Activated CD8-positive, alpha-beta memory T cell treated with anti-CD3 and anti-CD28 coated beads for 36 hours (primary cell): ENCODE measurements at regions not wholly inside any gene's neighbourhood (a gene's known extent, or its start where the extent isn't known, plus 50 kb on each side); places are given as distances from the start of the nearest gene placed in this dataset.
"Not testable (repeated sequence)": the region's sequence is repeated elsewhere in the genome, so short reads cannot be mapped to it uniquely, and the experiment has no call there.

Experiments
- CTCF ChIA-PET: fragments of 350-600 bp; sonication (Branson Sonifier 250); formaldehyde crosslinking; loops from one replicate; lab custom pipeline; 2021; ENCODE audit warnings: antibody characterized with exemption; lab: Charles Lee
- POLR2A ChIA-PET: fragments of 350-600 bp; sonication (Branson Sonifier 250); formaldehyde crosslinking; loops from one replicate; lab custom pipeline; 2021; ENCODE audit warnings: antibody characterized with exemption; lab: Charles Lee

DNA sequence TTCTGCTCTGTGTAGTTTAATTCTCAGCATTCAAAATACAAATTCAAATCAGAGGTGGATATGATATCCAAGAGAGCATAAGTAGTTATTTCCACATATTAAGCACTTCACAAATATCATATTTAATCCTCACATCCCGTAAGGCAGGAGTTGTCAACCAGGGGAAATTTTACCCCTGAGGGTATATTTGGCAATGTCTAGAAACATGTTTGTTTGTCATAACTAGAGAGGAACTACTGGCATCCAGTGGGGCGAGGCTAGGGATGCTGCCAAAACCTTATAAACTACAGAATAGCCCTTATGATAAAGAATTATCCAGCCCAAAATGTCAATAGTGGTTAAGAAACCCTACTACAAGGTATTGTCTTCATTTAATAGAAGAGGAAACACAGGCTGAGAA is 619.4 kb downstream of the SLCO4C1 start:
- ChIA-PET CTCF (no interaction called here), POLR2A (no interaction called here)

DNA sequence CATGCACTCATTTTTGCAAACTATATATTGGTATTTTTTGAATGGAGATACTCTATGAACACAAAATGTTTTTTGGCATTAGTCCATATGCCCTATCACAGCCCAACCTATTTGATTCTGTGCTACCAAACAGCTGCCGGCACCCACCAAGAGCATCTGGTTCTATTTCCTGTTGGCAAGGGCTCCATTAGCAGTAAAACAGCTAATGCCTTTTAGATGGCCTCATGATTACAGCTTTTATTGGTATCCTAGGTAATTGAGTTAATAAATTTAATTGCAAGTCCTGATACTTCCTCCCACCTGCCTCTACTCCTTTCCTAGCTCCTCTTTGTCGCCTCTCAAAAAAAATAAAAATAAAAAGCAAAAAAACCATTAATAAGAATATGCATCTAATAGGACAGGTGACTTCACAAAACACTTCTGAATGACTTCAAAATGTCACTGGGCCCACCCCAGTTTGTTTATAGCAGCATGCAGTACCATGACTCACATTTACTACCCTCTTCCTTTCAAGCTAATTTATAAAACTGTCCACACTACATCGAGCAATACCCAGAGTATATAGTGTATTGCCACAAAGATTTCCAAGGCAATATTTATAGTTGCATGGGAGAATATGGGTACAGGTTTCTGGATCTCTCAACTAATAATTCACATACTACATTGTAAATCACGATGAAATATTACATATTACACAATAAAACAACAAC is 620.4 kb downstream of the SLCO4C1 start:
- CTCF ChIA-PET: no interaction called here
- POLR2A ChIA-PET: no interaction called here

DNA sequence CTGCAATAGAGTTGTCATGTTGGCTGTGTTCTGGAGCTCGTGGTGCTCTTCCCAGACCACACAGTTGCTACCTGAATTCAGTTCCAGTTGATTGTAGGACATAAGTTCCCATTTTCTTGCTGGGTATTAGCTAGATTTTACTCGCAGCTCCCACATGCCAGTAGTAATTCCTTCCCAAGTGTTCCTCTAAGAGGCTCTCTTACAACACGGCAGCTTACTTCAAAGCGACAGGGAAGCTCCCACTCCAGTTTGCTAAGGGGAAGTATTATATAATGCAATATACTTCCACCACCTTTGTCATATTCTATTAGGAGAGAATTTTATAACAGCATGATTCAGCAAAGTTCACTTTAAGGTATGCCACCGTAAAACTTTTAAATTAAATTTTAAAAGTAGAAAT is 623.0 kb downstream of the SLCO4C1 start:
- ChIA-PET CTCF (no interaction called here), POLR2A (no interaction called here)

DNA sequence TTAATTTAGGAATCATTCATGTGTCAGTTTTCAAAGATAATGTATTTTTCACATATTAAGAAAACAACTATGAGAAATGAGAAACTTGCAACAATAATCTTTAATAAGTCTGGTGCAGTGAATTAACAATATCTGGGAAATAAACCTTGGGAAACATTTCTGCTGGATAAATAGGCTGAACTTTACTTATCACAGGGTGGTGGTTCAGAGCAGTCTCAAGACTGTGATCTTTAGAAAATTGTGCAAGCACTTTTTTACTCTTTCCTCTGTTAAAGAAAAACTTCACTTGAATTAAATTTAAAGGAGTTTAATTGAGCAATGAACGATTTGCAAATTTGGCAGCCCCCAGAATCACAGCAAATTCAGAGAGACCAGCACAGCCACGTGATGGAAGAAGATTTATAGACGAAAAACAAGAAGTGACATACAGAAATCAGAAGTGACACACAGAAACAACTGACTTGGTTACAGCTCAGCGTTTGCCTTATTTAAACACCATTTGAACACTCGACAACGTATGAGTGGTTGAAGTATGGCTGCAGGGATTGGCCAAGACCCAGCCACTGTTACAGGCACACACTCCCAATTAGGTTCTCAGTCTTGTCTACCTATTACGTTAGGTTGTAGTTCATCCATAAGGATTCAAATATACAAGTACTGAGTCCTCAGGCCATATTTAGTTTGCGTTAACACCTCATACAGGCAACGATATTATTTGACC is 631.9 kb downstream of the SLCO4C1 start:
- ChIA-PET CTCF (no interaction called here), POLR2A (no interaction called here)

DNA sequence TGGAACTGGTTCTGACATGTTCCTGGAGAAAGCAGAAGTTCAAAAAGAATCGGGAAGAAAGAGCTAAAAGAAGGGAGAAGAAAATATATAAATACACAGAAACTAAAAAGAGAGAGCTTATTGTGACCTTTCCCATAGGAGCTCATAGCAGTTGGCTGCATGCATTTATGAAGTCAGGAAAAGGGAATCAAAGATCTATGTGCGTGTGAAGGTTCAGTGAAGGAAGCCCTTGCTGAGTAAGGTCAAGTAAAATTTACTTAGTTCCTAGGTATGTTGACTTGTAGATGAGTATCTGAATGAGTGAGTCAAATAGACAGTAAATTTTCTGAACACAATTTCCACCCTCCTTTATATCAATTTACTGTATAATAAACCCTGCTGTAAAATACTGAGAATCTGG is 632.5 kb downstream of the SLCO4C1 start:
- POLR2A ChIA-PET: no interaction called here
- CTCF ChIA-PET: no interaction called here

DNA sequence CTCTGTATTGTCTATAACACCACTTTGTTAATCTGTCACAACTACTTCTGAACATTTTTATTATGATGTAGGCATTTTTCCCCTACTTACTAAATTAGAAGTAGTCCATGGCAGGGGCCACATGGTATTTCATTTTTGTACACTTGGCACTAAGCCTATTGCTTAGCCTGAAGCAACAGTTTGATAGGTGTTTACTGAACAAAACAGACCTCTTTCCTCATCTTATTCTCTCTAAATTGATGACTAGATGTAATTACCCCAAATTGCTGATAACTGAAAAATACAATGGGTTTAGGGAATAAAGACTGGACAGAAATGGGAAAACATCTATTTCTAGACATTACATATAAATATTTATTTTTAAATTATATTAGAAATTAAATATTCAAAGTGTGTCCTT is 633.8 kb downstream of the SLCO4C1 start:
- ChIA-PET CTCF (no interaction called here), POLR2A (no interaction called here)

DNA sequence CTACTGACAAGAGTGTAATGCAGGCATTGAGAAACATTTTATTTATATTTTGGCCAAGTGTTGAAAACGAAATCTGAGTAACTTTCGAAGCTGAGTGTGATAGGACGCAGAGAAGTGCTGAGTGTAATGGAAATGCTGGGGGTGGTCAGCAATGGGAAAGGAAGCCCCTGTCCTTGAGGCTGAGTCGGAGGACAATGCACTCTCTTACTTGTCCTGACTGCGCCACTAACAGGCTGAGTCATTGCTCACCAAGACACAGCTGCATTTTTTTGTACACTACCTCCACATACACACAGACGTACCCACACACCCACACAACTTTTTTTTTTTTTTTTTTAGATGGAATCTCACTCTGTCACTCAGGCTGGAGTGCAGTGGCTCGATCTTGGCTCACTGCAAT is 637.7 kb downstream of the SLCO4C1 start:
- ChIA-PET CTCF (no interaction called here), POLR2A (no interaction called here)

DNA sequence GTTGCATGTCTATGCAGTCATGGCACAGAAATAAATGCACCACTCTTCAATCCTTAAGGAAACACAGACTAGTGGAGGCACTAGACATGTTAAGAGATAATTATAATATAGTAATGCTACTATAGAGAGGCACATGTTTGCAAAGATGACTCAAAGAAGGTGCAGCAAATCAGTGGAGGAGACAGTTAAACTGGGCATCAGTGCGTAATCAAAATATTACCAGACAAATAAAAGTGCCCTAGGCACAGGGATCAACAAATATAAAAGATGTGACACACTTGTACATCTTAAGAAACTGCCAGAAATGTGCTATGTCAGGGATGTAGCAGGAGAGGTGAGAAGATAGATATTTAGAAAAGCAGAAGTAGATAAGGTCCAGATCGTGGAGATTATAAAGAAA is 642.1 kb downstream of the SLCO4C1 start:
- ChIA-PET CTCF (no interaction called here), POLR2A (no interaction called here)

DNA sequence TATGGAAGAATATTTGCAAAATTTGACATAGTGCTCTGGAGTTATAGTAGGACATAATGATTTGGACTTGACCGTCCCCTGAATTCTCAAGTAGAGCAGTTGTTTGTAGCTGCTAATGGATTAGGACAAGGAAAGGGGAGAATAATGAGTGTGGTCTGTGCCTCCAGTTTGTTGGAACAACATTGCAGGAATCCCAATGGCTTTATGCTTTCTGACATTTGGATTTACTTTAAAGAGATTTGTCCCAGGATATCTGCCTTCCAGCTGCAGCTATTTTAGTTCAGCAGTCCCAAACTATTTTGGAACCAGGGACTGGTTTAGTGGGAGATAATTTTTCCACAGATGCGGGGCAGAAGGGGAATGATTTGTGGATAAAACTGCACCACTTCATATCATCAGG is 648.2 kb downstream of the SLCO4C1 start:
- ChIA-PET POLR2A (no interaction called here), CTCF (no interaction called here)

DNA sequence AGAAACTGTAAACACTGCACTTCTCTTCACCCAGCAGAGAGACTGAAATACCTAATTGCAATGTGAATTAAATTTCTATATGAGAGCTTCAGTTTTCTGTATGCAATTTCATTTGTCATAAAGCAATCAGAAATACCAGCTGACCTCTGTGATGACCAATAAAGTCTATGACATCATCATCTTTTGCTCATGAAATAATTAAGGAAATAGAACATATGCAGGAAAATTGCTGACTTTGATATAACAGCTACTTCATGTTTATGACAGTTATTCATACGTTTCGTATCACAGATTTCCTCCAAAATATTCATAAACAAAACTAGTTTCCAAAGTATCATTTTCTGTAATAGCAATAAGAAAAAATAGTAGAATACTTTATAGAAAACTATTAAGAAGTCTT is 652.3 kb downstream of the SLCO4C1 start:
- ChIA-PET POLR2A (no interaction called here), CTCF (no interaction called here)

DNA sequence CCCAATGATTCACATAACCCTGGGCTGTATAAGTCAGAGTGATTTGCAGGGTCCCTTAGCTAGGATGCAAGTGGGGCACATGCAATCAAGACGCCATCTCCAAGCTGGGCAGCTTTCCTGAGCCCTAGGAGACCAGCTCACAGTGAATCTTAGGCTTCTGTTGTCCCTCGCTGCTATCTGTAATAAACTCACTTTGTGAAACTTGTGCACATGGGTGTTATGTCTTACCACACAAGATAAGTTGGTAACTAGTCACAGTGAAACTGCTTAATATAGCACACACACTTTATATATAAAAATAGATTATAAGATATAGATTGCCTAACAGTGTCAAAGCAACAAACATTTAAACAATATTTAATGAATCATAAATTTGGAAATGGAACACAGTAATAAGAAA is 658.5 kb downstream of the SLCO4C1 start:
- CTCF ChIA-PET: no interaction called here
- POLR2A ChIA-PET: no interaction called here

DNA sequence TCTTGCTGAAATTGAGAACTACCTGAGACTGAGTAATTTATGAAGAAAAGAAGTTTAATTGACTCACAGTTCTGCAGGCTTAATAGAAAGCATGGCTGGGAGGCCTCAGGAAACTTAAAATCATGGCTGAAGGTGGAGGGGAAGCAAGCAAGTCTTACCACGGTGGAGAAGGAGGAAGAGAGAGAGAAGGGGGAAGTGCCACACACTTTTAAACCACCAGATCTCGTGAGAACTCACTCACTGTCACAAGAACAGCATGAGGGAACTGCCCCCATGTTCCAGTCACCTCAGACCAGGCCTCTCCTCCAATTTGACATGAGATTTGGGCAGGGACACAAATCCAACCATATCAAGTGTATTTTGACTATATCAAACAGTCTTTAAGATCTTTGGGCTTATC is 668.3 kb downstream of the SLCO4C1 start:
- CTCF ChIA-PET, POLR2A ChIA-PET: not testable (repeated sequence)

DNA sequence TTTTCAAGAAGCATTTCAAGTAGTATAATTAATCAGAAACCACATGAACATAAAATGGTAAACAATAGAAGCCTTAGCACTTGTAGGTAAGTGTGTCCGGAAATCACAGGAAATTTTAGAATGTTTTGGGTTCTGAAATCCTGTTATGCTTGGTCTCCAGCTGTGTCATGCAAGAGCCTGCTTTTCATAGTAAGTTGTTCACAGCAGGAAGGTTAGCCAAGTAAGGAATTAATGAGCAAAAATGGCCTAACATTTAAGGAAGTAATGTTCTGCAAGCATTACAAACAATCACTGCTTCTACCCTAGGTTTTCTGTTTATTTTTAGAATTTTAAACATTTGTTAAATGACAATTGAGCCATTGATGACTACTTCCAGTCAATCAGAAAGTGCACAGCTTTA is 669.5 kb downstream of the SLCO4C1 start:
- POLR2A ChIA-PET: no interaction called here

DNA sequence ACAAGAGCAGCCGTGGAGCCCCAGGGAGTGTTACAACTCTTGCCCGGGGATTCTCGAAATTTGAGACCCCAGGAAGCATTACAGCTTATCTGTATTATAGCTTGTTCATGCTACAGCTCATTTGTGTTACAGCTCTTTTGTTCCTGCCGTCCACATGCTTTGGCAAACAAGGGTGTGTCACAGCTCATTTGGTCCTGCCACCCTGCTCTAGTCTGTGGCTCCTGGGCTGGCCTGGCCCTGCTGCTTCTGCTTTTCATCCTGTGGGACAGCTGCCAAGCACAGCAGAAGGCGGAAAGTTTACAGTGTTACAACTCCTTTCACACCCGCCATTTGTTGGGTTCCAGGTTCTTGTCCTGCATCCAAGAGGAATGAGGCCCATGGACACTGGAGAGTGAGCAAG is 685.0 kb downstream of the SLCO4C1 start:
- POLR2A ChIA-PET: no interaction called here
- CTCF ChIA-PET: no interaction called here

More for the DNA sequence above, 669.5 kb downstream of the SLCO4C1 start:
- CTCF ChIA-PET: no interaction called here

DNA sequence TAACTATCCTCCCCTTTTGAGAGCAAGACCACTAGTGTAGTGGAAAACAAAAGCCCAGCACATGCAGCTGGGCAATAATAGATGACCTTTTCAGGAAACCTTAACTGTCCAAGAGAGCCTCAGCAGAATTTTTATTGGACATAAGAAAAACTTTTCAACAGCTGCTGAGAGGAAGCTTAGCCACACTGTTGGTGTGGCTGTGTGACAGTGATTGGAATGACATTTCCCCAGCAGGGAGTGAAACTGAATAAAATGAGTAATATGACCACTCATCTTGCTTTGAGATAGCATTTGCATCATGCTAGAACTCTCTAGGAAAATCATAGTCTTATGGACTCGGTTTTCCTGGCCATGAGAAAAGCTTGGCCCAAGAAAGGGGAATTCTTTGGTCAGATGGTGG is 687.8 kb downstream of the SLCO4C1 start:
- ChIA-PET CTCF (no interaction called here), POLR2A (no interaction called here)

DNA sequence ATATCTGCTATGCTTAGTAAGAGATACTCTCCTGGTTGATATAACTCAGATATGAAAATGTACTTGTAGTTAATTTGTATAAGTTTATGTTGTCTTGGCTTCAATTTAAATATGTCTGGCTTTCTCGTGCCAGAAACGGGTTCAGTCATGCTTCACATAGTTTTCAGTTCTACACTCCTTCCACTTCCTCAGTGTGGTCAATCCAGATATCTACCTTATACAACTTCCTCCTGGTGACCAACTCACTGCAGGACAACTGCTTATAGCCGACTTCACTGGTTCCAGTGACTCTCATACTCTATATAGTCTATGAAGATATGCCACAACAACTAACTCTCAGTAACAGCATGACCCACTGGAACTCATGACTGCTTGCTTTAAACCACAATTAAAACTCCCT is 690.4 kb downstream of the SLCO4C1 start:
- CTCF ChIA-PET: no interaction called here
- POLR2A ChIA-PET: no interaction called here

DNA sequence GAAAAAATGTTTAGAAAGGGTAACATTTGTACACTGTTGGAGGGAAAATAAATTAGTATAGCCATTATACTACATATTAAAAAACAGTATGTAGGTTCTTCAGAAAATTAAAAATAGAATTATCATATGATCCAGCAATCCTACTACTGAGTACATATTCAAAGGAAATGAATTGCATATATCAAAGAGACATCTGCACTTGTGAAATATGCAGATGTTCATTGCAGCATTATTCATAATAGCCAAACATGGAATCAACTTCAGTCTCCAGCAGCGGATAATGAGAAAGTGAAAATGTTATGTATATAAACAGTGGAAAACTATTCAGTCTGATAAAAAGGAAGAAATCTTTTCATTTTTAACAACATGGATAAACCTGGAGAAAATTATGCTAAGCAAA is 695.5 kb downstream of the SLCO4C1 start:
- POLR2A ChIA-PET: no interaction called here
- CTCF ChIA-PET: no interaction called here

DNA sequence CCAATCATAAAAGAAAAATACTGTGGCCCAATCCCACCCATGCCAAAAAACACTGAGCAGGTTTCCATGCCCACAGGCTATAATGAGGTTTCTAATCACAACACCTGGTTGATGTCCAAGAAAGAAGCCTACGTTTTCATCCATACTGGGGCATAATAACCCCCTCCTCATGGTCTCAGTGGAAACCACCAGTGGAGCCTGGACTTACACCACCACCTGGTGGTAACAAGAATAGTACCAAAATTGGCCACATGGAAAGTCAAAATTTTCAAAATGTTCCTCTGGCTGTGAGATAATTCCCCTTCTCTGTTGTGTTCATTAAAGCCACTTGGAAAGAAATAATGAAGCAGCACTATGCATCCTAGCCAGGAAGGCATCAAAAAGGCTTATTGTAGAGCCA is 687.3 kb upstream of the ST8SIA4 start:
- ChIA-PET POLR2A (no interaction called here), CTCF (no interaction called here)

DNA sequence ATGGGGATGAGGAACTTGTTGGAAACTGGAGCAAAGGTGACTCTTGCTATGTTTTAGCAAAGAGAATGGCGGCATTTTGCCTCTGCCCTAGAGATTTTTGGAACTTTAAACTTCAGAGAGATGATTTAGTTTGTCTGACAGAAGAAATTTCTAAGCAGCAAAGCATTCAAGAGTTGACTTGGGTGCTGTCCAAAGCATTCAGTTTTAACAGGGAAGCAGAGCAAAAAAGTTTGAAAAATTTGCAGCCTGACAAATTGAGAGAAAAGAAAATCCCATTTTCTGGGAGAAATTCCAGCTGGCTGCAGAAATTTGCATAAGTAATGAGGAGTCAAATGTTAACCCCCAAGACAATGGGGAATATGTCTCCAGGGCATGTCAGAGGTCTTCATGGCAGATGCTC is 682.3 kb upstream of the ST8SIA4 start:
- ChIA-PET CTCF (no interaction called here), POLR2A (no interaction called here)

DNA sequence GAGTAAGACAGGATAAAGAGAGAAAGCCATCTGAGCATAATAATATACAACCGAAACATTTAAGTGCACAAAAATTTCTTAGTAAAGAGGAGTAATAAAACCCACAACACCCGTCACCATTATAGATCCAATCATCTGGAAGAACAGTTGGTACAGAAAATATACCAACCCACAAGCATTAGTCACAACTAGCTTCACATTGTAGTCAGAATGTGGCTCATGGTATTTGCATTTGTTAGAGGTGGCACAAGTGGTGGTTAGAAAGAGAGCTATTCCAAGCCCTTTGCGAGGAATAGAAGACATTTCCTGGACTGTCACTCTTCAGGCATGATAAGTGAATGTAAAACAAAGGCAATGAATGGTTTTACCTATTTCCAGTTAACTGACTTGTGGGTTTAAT is 677.5 kb upstream of the ST8SIA4 start:
- ChIA-PET CTCF (interaction anchor here (0.6 kb wide), 1 partner anchor 48 kb away, joined by 3 read pairs; no protein-coding TSS in a partner anchor), POLR2A (no interaction called here)

DNA sequence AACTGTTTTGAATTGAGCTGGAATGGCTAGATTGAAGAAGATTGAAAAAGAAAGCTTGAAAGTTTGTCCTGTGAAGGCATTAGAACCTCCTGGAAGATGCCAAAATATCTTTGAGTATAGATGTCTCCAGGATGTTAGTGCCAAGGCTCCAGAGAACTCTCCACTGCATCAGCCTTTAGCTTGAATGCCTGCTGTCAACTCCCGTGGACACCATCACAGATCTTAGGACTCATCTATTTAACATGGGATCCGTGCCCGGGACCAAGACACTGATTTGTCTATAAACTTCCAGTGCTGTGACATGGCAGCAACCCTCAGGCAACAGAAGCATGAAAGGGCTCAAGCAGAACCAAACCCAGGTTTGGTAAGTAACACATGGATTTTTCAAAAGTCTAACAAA is 670.9 kb upstream of the ST8SIA4 start:
- CTCF ChIA-PET: no interaction called here

More for the DNA sequence above, 670.9 kb upstream of the ST8SIA4 start:
- POLR2A ChIA-PET: no interaction called here
